ENCODE measurements at regions not wholly inside any gene's neighbourhood (a gene's known extent, or its start where the extent isn't known, plus 50 kb on each side); places are given as distances from the start of the nearest gene placed in this dataset.

DNA sequence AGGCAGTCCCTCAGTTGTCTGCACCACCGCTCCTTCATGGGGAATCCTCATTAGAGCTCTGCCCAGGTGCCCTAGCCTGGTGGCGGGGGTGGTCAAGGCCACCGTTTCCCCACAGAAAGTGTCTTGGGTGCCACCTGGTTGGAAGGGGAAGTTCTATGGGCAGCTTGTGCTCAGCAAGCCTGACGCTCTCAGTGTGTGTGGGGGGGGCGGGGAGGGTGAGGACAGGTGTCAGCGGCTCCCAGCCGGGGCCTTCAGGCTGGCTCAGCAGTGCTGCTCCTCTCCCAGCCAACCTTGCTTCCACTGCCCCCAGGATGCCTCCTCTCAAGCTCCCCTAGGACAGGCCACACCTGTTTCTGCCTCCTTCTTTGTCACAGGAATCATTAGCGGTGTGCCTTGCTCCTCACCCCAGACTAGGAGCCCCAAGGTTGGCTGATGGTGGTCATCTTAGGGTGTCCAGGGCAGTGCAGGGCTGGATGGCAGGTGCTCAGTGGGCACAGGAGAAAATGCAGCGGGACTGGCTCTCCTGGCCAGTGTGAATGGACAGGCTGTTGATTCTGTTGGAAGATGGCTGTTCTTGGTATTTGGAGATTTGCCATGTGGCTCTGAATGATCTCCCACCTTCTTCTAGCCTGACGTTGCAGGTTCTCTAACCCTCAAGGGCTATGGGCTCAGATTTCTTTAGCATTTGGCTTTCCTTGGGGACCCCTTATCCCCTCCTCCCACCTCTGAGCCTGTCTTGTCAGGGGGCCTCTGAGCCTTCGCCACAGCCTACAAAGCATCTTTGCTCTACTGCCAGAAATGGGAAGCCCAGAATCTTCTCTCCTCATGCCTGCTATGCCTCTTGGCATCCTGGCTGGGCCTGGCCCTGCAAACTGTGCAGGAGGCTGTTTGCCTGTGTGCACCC is 185.8 kb upstream of the HS6ST1 start:
- Histone ChIP-seq H3K27me3 (no peaks in the 10 kb centered on the region), H3K9me3 (no peaks in the 10 kb centered on the region), H3K4me1 (no peaks in the 10 kb centered on the region), H3K36me3 (no peaks in the 10 kb centered on the region), H3K4me3 (ENCODE audit: low read depth, low read length) (no peak overlapping the region)
- DNase-seq, result no peak
- no peak for TF ChIP-seq CTCF (IDR thresholded peaks at IDR 0.05; ENCODE audit: low read depth, low read length)

GRCh38 chr2:128505150-128505490 is 186.5 kb upstream of the HS6ST1 start:
- no peak overlapping the region for H3K4me3 ChIP-seq (ENCODE audit: low read depth, low read length)
- DNase-seq, result no peak
- H3K4me1 ChIP-seq, result no peaks in the 10 kb centered on the region
- no peaks in the 10 kb centered on the region for H3K36me3 ChIP-seq
- H3K9me3 ChIP-seq, result no peaks in the 10 kb centered on the region
- TF ChIP-seq CTCF (IDR thresholded peaks at IDR 0.05; ENCODE audit: low read depth, low read length), result no peak
- no peaks in the 10 kb centered on the region for H3K27me3 ChIP-seq

DNA sequence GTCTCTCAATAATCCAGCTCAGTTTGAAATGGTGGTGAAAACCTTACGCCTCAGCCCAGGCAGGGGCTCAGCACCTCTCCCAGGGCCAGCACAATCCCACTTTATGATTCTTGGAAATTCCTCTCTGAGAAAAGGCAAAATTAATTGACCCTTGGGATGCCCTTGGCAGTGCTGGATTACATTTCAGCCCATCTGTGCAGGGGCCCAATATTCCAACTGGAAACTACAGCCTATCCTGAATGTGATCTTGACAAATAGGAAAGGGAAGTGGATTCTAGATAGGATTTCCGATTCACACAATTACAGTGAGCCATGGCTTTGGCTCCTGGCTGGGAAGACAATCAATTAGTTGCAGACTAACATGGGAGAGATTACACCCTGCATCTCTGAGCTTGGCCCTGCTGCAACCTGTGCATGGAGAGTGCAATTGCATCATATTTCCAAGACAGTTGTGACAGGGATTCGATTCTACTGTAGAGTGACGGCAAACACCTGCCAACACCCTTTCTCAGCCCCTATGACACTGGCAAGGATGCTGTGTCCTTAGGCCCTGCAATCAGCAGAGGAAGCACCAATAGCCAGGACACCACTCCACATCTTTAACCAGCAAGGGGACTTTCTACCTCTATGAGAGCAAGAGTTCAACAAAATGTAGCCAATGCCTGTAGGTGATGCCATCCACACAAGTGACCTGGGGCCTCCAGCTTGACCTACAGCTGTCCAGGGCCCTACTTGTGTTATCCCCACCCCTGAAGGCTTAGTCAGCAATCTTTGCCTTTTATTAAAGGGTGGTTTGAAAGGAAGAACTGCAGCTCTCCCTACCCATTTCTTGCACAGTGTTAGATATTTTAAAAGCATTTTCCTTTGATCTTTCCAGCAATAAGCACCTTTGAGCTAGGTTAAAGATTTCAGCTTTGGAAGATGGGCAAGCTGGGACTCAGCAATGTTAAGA is 187.2 kb upstream of the HS6ST1 start:
- no peak for TF ChIP-seq CTCF (IDR thresholded peaks at IDR 0.05; ENCODE audit: low read depth, low read length)
- no peak overlapping the region for H3K4me3 ChIP-seq (ENCODE audit: low read depth, low read length)
- H3K27me3 ChIP-seq, result no peaks in the 10 kb centered on the region
- no peak for DNase-seq
- no peaks in the 10 kb centered on the region for H3K36me3 ChIP-seq
- no peaks in the 10 kb centered on the region for H3K4me1 ChIP-seq
- H3K9me3 ChIP-seq, result no peaks in the 10 kb centered on the region

- no peak overlapping the region for H3K4me3 ChIP-seq (ENCODE audit: low read depth, low read length)
Observed at GRCh38 chr2:128506534-128506933, 187.9 kb upstream of the HS6ST1 start.

GRCh38 chr2:128510701-128511397 is 192.2 kb upstream of the HS6ST1 start:
- H3K36me3 ChIP-seq, result no peaks in the 10 kb centered on the region
- no peak for TF ChIP-seq CTCF (IDR thresholded peaks at IDR 0.05; ENCODE audit: low read depth, low read length)
- H3K27me3 ChIP-seq, result no peaks in the 10 kb centered on the region
- no peaks in the 10 kb centered on the region for H3K4me1 ChIP-seq
- H3K9me3 ChIP-seq, result no peaks in the 10 kb centered on the region
- no peak overlapping the region for H3K4me3 ChIP-seq (ENCODE audit: low read depth, low read length)
- no peak for DNase-seq

More at GRCh38 chr2:128506534-128506933, 187.9 kb upstream of the HS6ST1 start:
- TF ChIP-seq CTCF (IDR thresholded peaks at IDR 0.05; ENCODE audit: low read depth, low read length), result no peak
- no peaks in the 10 kb centered on the region for H3K9me3 ChIP-seq
- no peaks in the 10 kb centered on the region for H3K27me3 ChIP-seq
- no peaks in the 10 kb centered on the region for H3K4me1 ChIP-seq
- no peaks in the 10 kb centered on the region for H3K36me3 ChIP-seq
- DNase-seq, result no peak
